ENCODE measurements at regions not wholly inside any gene's neighbourhood (a gene's known extent, or its start where the extent isn't known, plus 50 kb on each side); places are given as distances from the start of the nearest gene placed in this dataset.

DNA sequence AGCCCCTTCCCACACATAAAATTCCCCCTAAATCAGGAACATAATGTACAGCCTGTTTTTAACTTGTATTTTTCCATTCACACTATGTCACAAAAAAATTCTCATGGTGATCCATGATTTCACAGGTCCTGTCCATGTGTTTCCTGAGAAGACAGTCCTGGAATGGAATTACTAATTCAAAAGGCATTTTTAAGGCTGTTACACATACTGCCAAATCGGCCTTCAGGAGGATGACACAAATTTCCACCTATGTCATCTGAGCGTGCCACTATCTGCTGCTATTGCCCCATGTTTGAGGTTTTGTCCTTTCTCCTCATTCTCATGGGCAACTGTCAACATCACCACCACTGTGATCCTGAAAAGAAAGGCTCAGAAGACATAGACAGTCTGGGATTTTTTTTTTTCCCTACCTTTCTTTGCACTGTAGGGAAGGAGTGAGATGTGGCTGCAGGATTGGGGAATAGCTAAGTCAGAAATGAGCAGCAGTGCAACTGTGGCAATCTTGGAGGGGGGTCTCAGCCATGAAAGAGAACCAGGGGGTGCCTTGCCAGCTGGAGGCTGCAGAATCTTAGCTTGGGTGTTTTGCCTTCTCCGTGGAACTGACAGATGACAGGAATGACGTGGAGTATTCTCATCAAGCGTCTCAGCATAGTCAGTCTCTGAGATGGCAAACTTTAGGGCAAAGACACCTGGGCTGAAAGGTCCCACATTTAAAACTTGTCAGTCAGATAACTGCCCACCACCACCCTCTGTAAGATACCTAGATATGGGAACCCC is 73.4 kb downstream of the MARCHF4 start:
- TF ChIP-seq TAF1 (IDR thresholded peaks at IDR 0.05; ENCODE audit: borderline replicate concordance, insufficient read depth, low read length) (no peak), SIN3A (IDR thresholded peaks at IDR 0.05; ENCODE audit: borderline replicate concordance, insufficient read depth, low read length) (no peak), FOXP2 (optimal IDR thresholded peaks at IDR 0.05; ENCODE audit: borderline replicate concordance, extremely low read depth, extremely low read length, insufficient read depth) (no peak), POLR2AphosphoS5 (IDR thresholded peaks at IDR 0.05; ENCODE audit: low read depth, low read length) (no peak)
- TF ChIP-seq, protein P1, sequence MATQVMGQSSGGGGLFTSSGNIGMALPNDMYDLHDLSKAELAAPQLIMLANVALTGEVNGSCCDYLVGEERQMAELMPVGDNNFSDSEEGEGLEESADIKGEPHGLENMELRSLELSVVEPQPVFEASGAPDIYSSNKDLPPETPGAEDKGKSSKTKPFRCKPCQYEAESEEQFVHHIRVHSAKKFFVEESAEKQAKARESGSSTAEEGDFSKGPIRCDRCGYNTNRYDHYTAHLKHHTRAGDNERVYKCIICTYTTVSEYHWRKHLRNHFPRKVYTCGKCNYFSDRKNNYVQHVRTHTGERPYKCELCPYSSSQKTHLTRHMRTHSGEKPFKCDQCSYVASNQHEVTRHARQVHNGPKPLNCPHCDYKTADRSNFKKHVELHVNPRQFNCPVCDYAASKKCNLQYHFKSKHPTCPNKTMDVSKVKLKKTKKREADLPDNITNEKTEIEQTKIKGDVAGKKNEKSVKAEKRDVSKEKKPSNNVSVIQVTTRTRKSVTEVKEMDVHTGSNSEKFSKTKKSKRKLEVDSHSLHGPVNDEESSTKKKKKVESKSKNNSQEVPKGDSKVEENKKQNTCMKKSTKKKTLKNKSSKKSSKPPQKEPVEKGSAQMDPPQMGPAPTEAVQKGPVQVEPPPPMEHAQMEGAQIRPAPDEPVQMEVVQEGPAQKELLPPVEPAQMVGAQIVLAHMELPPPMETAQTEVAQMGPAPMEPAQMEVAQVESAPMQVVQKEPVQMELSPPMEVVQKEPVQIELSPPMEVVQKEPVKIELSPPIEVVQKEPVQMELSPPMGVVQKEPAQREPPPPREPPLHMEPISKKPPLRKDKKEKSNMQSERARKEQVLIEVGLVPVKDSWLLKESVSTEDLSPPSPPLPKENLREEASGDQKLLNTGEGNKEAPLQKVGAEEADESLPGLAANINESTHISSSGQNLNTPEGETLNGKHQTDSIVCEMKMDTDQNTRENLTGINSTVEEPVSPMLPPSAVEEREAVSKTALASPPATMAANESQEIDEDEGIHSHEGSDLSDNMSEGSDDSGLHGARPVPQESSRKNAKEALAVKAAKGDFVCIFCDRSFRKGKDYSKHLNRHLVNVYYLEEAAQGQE (IDR thresholded peaks at IDR 0.05; ENCODE audit: insufficient read depth in 1 of 2, low read depth in 2 of 2, low read length in 2 of 2): no peak

DNA sequence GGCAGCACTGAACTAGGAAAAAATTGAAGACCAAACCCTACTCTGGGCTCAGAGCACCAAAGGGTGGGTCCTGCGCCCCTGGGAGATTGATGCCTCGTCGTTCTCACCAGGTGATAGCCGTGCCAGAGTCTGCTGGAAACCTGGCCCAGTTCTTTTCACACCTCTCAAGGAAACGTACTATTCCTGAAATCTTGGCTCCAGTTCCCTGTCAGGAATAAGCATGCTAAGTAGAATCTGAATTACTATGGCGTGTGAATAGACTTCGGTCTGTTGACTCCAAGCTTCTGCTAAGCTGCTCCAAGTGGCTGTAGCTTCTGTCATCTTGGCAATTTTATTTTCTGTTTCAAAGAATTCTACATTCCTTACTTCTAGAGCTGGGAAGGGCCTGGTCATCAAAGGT is 75.4 kb downstream of the MARCHF4 start:
- TF ChIP-seq POLR2AphosphoS5 (IDR thresholded peaks at IDR 0.05; ENCODE audit: low read depth, low read length) (no peak), SIN3A (IDR thresholded peaks at IDR 0.05; ENCODE audit: borderline replicate concordance, insufficient read depth, low read length) (no peak), FOXP2 (optimal IDR thresholded peaks at IDR 0.05; ENCODE audit: borderline replicate concordance, extremely low read depth, extremely low read length, insufficient read depth) (no peak), TAF1 (IDR thresholded peaks at IDR 0.05; ENCODE audit: borderline replicate concordance, insufficient read depth, low read length) (no peak)
- TF ChIP-seq, protein P1 (IDR thresholded peaks at IDR 0.05; ENCODE audit: insufficient read depth in 1 of 2, low read depth in 2 of 2, low read length in 2 of 2): no peak

DNA sequence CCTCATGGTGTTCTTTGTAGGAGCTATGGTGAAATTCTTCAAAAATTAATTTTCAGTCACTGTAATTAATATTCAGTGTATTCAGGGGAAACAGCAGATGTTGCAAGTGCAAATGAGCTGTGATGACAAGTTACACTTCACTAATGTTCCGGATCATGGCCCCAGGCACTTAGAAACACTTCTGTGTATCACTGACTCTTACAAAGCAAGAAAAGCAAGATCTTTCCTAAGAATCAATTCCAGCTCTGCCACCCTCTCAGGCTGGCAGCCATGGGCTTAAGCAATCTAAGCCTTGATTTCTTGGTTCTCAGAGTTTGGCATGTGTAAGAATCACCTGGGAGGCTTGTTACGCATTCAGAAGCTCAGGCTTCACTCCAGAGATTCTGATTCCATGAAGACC is 78.0 kb downstream of the MARCHF4 start:
- TF ChIP-seq FOXP2 (optimal IDR thresholded peaks at IDR 0.05; ENCODE audit: borderline replicate concordance, extremely low read depth, extremely low read length, insufficient read depth) (no peak), TAF1 (IDR thresholded peaks at IDR 0.05; ENCODE audit: borderline replicate concordance, insufficient read depth, low read length) (no peak), POLR2AphosphoS5 (IDR thresholded peaks at IDR 0.05; ENCODE audit: low read depth, low read length) (no peak), SIN3A (IDR thresholded peaks at IDR 0.05; ENCODE audit: borderline replicate concordance, insufficient read depth, low read length) (no peak)
- TF ChIP-seq, protein P1 (IDR thresholded peaks at IDR 0.05; ENCODE audit: insufficient read depth in 1 of 2, low read depth in 2 of 2, low read length in 2 of 2): no peak

DNA sequence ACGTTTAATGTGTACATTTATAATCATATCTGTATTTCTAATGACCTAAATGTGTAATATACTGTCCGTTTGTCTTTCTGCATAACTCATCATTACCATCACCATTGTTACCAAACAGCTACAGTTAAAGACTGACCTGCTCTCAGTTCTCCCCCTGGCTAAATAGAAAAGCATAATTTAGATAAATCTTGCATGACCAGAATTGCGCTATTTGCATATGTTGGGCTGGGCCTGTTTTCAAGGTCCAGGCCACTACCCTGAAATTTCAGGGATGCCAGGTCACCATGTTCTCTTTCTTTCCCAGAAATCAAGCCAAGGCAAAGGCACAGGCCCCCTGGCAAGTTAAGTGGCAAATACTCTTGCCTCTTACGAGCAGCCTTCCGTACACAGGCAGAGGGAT is 78.4 kb downstream of the MARCHF4 start:
- no peak for TF ChIP-seq FOXP2 (optimal IDR thresholded peaks at IDR 0.05; ENCODE audit: borderline replicate concordance, extremely low read depth, extremely low read length, insufficient read depth)
- TF ChIP-seq POLR2AphosphoS5 (IDR thresholded peaks at IDR 0.05; ENCODE audit: low read depth, low read length): no peak
- TF ChIP-seq, protein P1 (IDR thresholded peaks at IDR 0.05; ENCODE audit: insufficient read depth in 1 of 2, low read depth in 2 of 2, low read length in 2 of 2): no peak
- no peak for TF ChIP-seq TAF1 (IDR thresholded peaks at IDR 0.05; ENCODE audit: borderline replicate concordance, insufficient read depth, low read length)
- TF ChIP-seq SIN3A (IDR thresholded peaks at IDR 0.05; ENCODE audit: borderline replicate concordance, insufficient read depth, low read length): no peak

Measured in PFSK-1 (cell line).